GM23248 (cell line): ENCODE measurements at regions not wholly inside any gene's neighbourhood (a gene's known extent, or its start where the extent isn't known, plus 50 kb on each side); places are given as distances from the start of the nearest gene placed in this dataset.

ENCODE experiments used
- EZH2 ChIP-seq: fragments of 200-600 bp; sonication (generic); IDR thresholded peaks from 2 replicates; pipeline ENCODE4 v1.6.1; 2018; ENCODE audit warnings: antibody characterized with exemption, mild to moderate bottlenecking; ENCODE audit not compliant: insufficient read depth, poor library complexity, severe bottlenecking
- EZH2phosphoT487 ChIP-seq: fragments of 200-600 bp; sonication (generic); IDR thresholded peaks from 2 replicates; pipeline ENCODE4 v1.6.1; 2018; ENCODE audit warnings: antibody characterized with exemption, moderate library complexity, mild to moderate bottlenecking, low read depth; ENCODE audit not compliant: insufficient read depth

DNA sequence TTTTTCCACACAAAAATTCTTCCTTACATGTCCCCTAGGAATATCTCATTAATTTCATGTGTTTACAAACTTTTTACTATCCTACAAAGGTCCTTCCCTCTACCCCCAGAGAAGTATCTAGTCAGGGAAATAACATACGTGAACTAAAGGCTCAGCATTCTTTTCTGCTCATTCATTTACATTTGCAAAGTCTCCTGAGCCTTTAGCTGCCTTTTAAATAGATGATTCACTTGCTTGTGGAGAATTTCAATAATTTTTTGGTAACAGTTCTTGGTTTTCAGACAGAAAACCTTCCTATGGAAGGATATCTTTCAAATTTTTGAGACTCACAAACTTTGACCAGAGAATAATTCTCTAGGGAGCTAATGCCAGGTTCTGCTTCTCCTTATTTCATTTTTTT is 81.5 kb upstream of the RMDN2 start:
- TF ChIP-seq EZH2phosphoT487, result no peak
- no peak for TF ChIP-seq EZH2
